Body of pancreas (tissue), 4 donors: ENCODE measurements at regions not wholly inside any gene's neighbourhood (a gene's known extent, or its start where the extent isn't known, plus 50 kb on each side); places are given as distances from the start of the nearest gene placed in this dataset.

Experiments
- CTCF ChIP-seq, 7 experiments: fragments of 450-650 bp in 4 of 7; fragments of 200-600 bp in 3 of 7; sonication (generic) in 3 of 7; IDR thresholded peaks; one replicate each; pipeline ENCODE4 v1.5.1; 2016 to 2019; ENCODE audit warnings: antibody characterized with exemption in 7 of 7
- POLR2A ChIP-seq, 3 donors: fragments of 450-650 bp; IDR thresholded peaks; one replicate each; pipeline ENCODE4 v1.6.1; 2016; ENCODE audit warnings: antibody characterized with exemption in 3 of 3, mild to moderate bottlenecking in 2 of 3

DNA sequence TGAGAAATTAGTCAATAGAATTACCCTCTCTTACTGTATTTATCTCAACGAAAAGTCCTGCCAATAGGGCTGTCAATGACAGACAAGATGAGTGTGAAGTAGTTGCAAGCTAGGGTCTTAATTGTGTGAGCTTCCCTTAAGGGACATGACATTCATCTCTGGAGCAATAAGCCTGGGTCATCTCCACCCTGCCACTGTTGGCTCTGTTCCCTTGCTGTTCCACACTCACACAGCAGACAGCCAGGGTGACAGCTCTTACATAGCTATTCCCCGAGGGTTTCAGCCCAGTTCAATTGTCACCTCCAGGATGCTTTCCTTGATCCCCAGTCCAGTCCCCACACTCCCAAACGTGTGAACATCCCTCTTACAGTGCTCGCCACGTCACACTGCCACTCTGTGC, 215.0 kb downstream of the NXPE2 start:
- TF ChIP-seq CTCF (IDR thresholded peaks at IDR 0.05): no peak
- TF ChIP-seq POLR2A (IDR thresholded peaks at IDR 0.05): no peak
